Panc1 (cell line): ENCODE measurements at regions not wholly inside any gene's neighbourhood (a gene's known extent, or its start where the extent isn't known, plus 50 kb on each side); places are given as distances from the start of the nearest gene placed in this dataset.

Experiments used
- ATAC-seq: fragments of 200-7000 bp; cut with Tn5 transposase; 2 replicates; pipeline ENCODE4 v1.9.1; 2020; ENCODE audit warnings: mild to moderate bottlenecking, moderate library complexity
- BruUV-seq: library from RNA; stranded (reverse); fragments of 400-500 nt; replicated peaks from 2 replicates; lab custom pipeline; 2021; lab: Mats Ljungman, UMichigan
- CTCF ChIA-PET: fragments of 300-600 bp; sonication (Branson Sonifier 250); formaldehyde crosslinking; loops from one replicate; lab custom pipeline; 2022; ENCODE audit warnings: antibody characterized with exemption; lab: Charles Lee
- POLR2A ChIA-PET: fragments of 300-600 bp; sonication (Branson Sonifier 250); formaldehyde crosslinking; loops from one replicate; lab custom pipeline; 2022; ENCODE audit warnings: antibody characterized with exemption; lab: Charles Lee
- DNase-seq: peaks from one replicate; pipeline ENCODE4 v3.0.0-alpha.2; 2010; ENCODE audit warnings: low read depth, low spot score
- H3K27ac ChIP-seq: 2 replicates; pipeline ENCODE4 v1.5.1; 2011; ENCODE audit warnings: mild to moderate bottlenecking, low read length, inconsistent platforms
- H3K27me3 ChIP-seq: fragments of 200-500 bp; sonication (Bioruptor generic); 2 replicates; pipeline ENCODE4 v1.6.0; 2014; ENCODE audit warnings: low read length, inconsistent platforms; ENCODE audit not compliant: control insufficient read depth, insufficient read depth
- H3K36me3 ChIP-seq: fragments of 200-500 bp; sonication (Bioruptor generic); 2 replicates; pipeline ENCODE4 v1.5.1; 2014; ENCODE audit warnings: inconsistent platforms, mild to moderate bottlenecking, low read length, moderate library complexity; ENCODE audit not compliant: control insufficient read depth, insufficient read depth
- H3K4me1 ChIP-seq: 2 replicates; pipeline ENCODE4 v1.5.1; 2011; ENCODE audit warnings: inconsistent platforms, mild to moderate bottlenecking, low read length, moderate library complexity; ENCODE audit not compliant: control insufficient read depth, insufficient read depth
- H3K4me3 ChIP-seq, 2 experiments: 2 replicates each; pipeline ENCODE4 v1.5.1; 2011 to 2012; ENCODE audit warnings: low read depth in 2 of 2, low read length in 2 of 2, mild to moderate bottlenecking in 2 of 2, inconsistent platforms in 1 of 2, moderate library complexity in 1 of 2
- H3K9me3 ChIP-seq: fragments of 200-500 bp; sonication (Bioruptor generic); 2 replicates; pipeline ENCODE4 v1.5.1; 2014; ENCODE audit warnings: low read depth, mild to moderate bottlenecking, inconsistent platforms, low read length, moderate library complexity; ENCODE audit not compliant: control insufficient read depth, insufficient read depth
- POLR2AphosphoS5 ChIP-seq: IDR thresholded peaks from 2 replicates; pipeline ENCODE4 v1.6.1; 2012; ENCODE audit warnings: mild to moderate bottlenecking, low read depth, low read length, moderate library complexity
- SIN3A ChIP-seq: IDR thresholded peaks from 2 replicates; pipeline ENCODE4 v1.6.1; 2012; ENCODE audit warnings: low read depth, mild to moderate bottlenecking, low read length, moderate library complexity, borderline replicate concordance; ENCODE audit not compliant: insufficient read depth
- TCF7L2 ChIP-seq: IDR thresholded peaks from 2 replicates; pipeline ENCODE4 v1.6.1; 2011; ENCODE audit warnings: mild to moderate bottlenecking, low read depth, low read length, inconsistent platforms
- in situ Hi-C: cut with HindIII; loops from 2 replicates; pipeline ENCODE4 v1.10.0; 2016; ENCODE audit warnings: low sequenced_read_pairs, low pct_unique_long_range_greater_than_20kb
- intact Hi-C: fragments of 100-400 bp; cut with micrococcal nuclease; formaldehyde crosslinking; loops from one replicate; pipeline ENCODE4 v1.10.0; 2022; ENCODE audit not compliant: unreplicated experiment
- TF ChIP-seq, protein P1 (sequence below), 2 experiments: IDR thresholded peaks; 2 replicates each; pipeline ENCODE4 v1.6.1; 2011 to 2012; ENCODE audit warnings: low read depth in 2 of 2, control low read depth in 1 of 2, low read length in 1 of 2, mild to moderate bottlenecking in 1 of 2, moderate library complexity in 1 of 2; ENCODE audit not compliant: insufficient read depth in 1 of 2
- TF ChIP-seq, protein P2 (sequence below): fragments of 450-650 bp; IDR thresholded peaks from 2 replicates; pipeline ENCODE4 v1.5.1; 2017; ENCODE audit warnings: mild to moderate bottlenecking

DNA sequence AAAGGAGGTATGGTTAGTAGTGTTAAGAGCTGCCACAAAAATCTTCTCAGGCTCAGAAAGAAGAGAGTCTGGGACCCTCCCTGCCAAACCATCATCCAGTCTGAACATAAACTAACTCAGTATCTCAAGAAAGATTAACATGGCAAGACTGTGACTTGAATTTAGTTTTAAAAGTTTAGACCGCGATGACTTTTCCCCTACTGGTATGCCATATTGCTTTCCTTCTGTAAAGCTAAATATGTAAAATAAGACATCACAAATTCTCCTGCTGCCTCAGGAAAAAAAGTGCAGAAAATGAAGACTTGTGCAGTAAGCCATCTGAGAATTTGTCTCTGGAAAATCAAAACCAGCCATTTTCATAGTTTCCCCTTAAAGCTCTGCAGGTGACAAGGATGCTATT is 85.2 kb upstream of the STARD4 start:
- Histone ChIP-seq H3K4me3 (no peak overlapping the region), H3K36me3 (no peaks in the 10 kb centered on the region), H3K4me1 (no peaks in the 10 kb centered on the region), H3K27me3 (no peaks in the 10 kb centered on the region), H3K27ac (no peak overlapping the region), H3K9me3 (no peaks in the 10 kb centered on the region)
- DNase-seq = no peak
- CTCF ChIA-PET = no interaction called here
- TF ChIP-seq SIN3A (no peak), TCF7L2 (no peak), POLR2AphosphoS5 (no peak)
- TF ChIP-seq, protein P1, sequence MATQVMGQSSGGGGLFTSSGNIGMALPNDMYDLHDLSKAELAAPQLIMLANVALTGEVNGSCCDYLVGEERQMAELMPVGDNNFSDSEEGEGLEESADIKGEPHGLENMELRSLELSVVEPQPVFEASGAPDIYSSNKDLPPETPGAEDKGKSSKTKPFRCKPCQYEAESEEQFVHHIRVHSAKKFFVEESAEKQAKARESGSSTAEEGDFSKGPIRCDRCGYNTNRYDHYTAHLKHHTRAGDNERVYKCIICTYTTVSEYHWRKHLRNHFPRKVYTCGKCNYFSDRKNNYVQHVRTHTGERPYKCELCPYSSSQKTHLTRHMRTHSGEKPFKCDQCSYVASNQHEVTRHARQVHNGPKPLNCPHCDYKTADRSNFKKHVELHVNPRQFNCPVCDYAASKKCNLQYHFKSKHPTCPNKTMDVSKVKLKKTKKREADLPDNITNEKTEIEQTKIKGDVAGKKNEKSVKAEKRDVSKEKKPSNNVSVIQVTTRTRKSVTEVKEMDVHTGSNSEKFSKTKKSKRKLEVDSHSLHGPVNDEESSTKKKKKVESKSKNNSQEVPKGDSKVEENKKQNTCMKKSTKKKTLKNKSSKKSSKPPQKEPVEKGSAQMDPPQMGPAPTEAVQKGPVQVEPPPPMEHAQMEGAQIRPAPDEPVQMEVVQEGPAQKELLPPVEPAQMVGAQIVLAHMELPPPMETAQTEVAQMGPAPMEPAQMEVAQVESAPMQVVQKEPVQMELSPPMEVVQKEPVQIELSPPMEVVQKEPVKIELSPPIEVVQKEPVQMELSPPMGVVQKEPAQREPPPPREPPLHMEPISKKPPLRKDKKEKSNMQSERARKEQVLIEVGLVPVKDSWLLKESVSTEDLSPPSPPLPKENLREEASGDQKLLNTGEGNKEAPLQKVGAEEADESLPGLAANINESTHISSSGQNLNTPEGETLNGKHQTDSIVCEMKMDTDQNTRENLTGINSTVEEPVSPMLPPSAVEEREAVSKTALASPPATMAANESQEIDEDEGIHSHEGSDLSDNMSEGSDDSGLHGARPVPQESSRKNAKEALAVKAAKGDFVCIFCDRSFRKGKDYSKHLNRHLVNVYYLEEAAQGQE (IDR thresholded peaks at IDR 0.05; ENCODE audit: insufficient read depth in 1 of 2, low read depth in 2 of 2, low read length in 1 of 2) = no peak
- TF ChIP-seq, protein P2, sequence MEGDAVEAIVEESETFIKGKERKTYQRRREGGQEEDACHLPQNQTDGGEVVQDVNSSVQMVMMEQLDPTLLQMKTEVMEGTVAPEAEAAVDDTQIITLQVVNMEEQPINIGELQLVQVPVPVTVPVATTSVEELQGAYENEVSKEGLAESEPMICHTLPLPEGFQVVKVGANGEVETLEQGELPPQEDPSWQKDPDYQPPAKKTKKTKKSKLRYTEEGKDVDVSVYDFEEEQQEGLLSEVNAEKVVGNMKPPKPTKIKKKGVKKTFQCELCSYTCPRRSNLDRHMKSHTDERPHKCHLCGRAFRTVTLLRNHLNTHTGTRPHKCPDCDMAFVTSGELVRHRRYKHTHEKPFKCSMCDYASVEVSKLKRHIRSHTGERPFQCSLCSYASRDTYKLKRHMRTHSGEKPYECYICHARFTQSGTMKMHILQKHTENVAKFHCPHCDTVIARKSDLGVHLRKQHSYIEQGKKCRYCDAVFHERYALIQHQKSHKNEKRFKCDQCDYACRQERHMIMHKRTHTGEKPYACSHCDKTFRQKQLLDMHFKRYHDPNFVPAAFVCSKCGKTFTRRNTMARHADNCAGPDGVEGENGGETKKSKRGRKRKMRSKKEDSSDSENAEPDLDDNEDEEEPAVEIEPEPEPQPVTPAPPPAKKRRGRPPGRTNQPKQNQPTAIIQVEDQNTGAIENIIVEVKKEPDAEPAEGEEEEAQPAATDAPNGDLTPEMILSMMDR = no peak
- in situ Hi-C loops (no loop called here), intact Hi-C loops (no loop called here)
- no TSS peak for BruUV-seq
- POLR2A ChIA-PET = no interaction called here
- no peak for ATAC-seq

DNA sequence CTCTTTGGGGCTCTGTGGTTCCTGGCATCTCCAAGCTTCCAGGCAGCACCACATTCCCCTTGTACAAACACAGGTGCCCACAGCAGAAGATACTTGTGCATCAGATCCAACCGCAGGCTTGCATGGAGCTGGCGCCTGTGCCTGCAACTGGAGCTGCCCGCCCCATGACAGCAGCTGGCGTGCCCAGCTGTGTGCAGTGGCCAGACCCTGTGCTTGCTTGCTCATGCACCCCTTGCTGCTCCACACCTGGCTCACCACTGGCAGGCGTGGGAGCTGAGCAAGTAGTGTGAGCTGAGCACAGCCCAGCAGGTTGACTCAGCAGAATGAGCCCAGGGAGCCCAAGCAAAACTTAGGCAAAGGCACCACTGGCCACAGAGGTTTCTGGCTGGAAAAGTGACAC is 84.4 kb upstream of the STARD4 start:
- BruUV-seq = no TSS peak

More for the DNA sequence above, 84.4 kb upstream of the STARD4 start:
- CTCF ChIA-PET = no interaction called here
- DNase-seq (no peak), ATAC-seq (no peak)
- H3K27ac ChIP-seq = no peak overlapping the region
- no peak overlapping the region for H3K4me3 ChIP-seq
- in situ Hi-C loops = no loop called here
- TF ChIP-seq TCF7L2 (no peak), SIN3A (no peak), POLR2AphosphoS5 (no peak)
- TF ChIP-seq, protein P2 = no peak
- TF ChIP-seq, protein P1 (IDR thresholded peaks at IDR 0.05; ENCODE audit: insufficient read depth in 1 of 2, low read depth in 2 of 2, low read length in 1 of 2) = no peak
- no peaks in the 10 kb centered on the region for H3K9me3 ChIP-seq
- intact Hi-C loops = no loop called here
- POLR2A ChIA-PET = no interaction called here
- no peaks in the 10 kb centered on the region for H3K36me3 ChIP-seq
- no peaks in the 10 kb centered on the region for H3K27me3 ChIP-seq
- H3K4me1 ChIP-seq = no peaks in the 10 kb centered on the region
